ENCODE measurements at regions not wholly inside any gene's neighbourhood (a gene's known extent, or its start where the extent isn't known, plus 50 kb on each side); places are given as distances from the start of the nearest gene placed in this dataset.

- DNase-seq, result no peak
Measured at GRCh38 chr18:60980422-60981005, 352.7 kb upstream of the CDH20 start.

- no peak for DNase-seq
Measured at GRCh38 chr18:60981682-60982328, 351.4 kb upstream of the CDH20 start.

- no peak for DNase-seq
Measured at GRCh38 chr18:60982329-60982695, 350.9 kb upstream of the CDH20 start.

- no peak for DNase-seq
Measured at GRCh38 chr18:60982928-60983327, 350.3 kb upstream of the CDH20 start.

- no peak for DNase-seq
Measured at GRCh38 chr18:60984510-60984909, 348.7 kb upstream of the CDH20 start.

GRCh38 chr18:60987963-60988362, 345.3 kb upstream of the CDH20 start:
- DNase-seq, result no peak

GRCh38 chr18:60996326-60996725, 336.9 kb upstream of the CDH20 start:
- DNase-seq, result peak; percentile 27

GRCh38 chr18:60996822-60997221, 336.4 kb upstream of the CDH20 start:
- DNase-seq, result no peak

- no peak for DNase-seq
Measured at GRCh38 chr18:61001138-61001537, 332.1 kb upstream of the CDH20 start.

- no peak for DNase-seq
Measured at GRCh38 chr18:61006687-61007224, 326.5 kb upstream of the CDH20 start.

- DNase-seq, result no peak
Measured at GRCh38 chr18:61019338-61020301, 313.6 kb upstream of the CDH20 start.

- no peak for DNase-seq
Measured at GRCh38 chr18:61025596-61025995, 307.6 kb upstream of the CDH20 start.

GRCh38 chr18:61031626-61032025, 301.6 kb upstream of the CDH20 start:
- DNase-seq, result no peak

- DNase-seq, result peak; percentile 6
Measured at GRCh38 chr18:61034580-61034979, 298.6 kb upstream of the CDH20 start.

GRCh38 chr18:61039251-61039650, 294.0 kb upstream of the CDH20 start:
- DNase-seq, result no peak

GRCh38 chr18:61047794-61048193, 285.4 kb upstream of the CDH20 start:
- no peak for DNase-seq

GRCh38 chr18:61057443-61057842, 275.8 kb upstream of the CDH20 start:
- DNase-seq, result no peak

GRCh38 chr18:61062258-61062657, 271.0 kb upstream of the CDH20 start:
- no peak for DNase-seq

- no peak for DNase-seq
Measured at GRCh38 chr18:61064911-61065310, 268.3 kb upstream of the CDH20 start.

GRCh38 chr18:61076986-61077385, 256.2 kb upstream of the CDH20 start:
- no peak for DNase-seq

GRCh38 chr18:61079714-61080113, 253.5 kb upstream of the CDH20 start:
- no peak for DNase-seq

- DNase-seq, result no peak
Measured at GRCh38 chr18:61080954-61081528, 252.2 kb upstream of the CDH20 start.

All from muscle of arm (tissue), 1 donor.